ENCODE measurements at regions not wholly inside any gene's neighbourhood (a gene's known extent, or its start where the extent isn't known, plus 50 kb on each side); places are given as distances from the start of the nearest gene placed in this dataset.
A peak's percentile ranks its signal among the peaks of the same experiment; 100 is the strongest.

- TF ChIP-seq CTCF (IDR thresholded peaks at IDR 0.05; ENCODE audit: poor library complexity) (peak; percentile 97), EZH2 (IDR thresholded peaks at IDR 0.05; ENCODE audit: borderline replicate concordance) (no peak)
Observed at GRCh38 chr7:80018941-80019808, 115.5 kb upstream of the GNAI1 start.

Measured in hepatocyte (in vitro differentiated cells).